CD4-positive, alpha-beta T cell treated with Interleukin-10 for 1 hour (primary cell): ENCODE measurements at regions not wholly inside any gene's neighbourhood (a gene's known extent, or its start where the extent isn't known, plus 50 kb on each side); places are given as distances from the start of the nearest gene placed in this dataset.

Experiments used
- DNase-seq: peaks from one replicate; pipeline ENCODE4 v3.0.0-alpha.2; 2020

GRCh38 chr15:88312941-88313579, 56.5 kb upstream of the NTRK3 start:
- no peak for DNase-seq

GRCh38 chr15:88309363-88309762, 52.8 kb upstream of the NTRK3 start:
- DNase-seq: no peak

- DNase-seq: no peak
These were observed 50.8 kb upstream of the NTRK3 start for GRCh38 chr15:88307344-88307743.
